ENCODE measurements at regions not wholly inside any gene's neighbourhood (a gene's known extent, or its start where the extent isn't known, plus 50 kb on each side); places are given as distances from the start of the nearest gene placed in this dataset.

- Histone ChIP-seq H3K4me3 (ENCODE audit: low read depth, low read length) (no peak overlapping the region), H3K27me3 (ENCODE audit: control insufficient read depth, insufficient read depth, low read length) (no peaks in the 10 kb centered on the region), H3K36me3 (ENCODE audit: control insufficient read depth, insufficient read depth, low read length) (no peaks in the 10 kb centered on the region)
- TF ChIP-seq CTCF (IDR thresholded peaks at IDR 0.05; ENCODE audit: insufficient read depth, low read length, poor library complexity, severe bottlenecking) = no peak
- DNase-seq (ENCODE audit: low read depth) = no peak
Observed at GRCh38 chr13:34647379-34648150, 294.5 kb upstream of the NBEA start.

- H3K36me3 ChIP-seq (ENCODE audit: control insufficient read depth, insufficient read depth, low read length) = no peaks in the 10 kb centered on the region
- H3K4me3 ChIP-seq (ENCODE audit: low read depth, low read length) = no peak overlapping the region
- no peak for DNase-seq (ENCODE audit: low read depth)
- no peak for TF ChIP-seq CTCF (IDR thresholded peaks at IDR 0.05; ENCODE audit: insufficient read depth, low read length, poor library complexity, severe bottlenecking)
- H3K27me3 ChIP-seq (ENCODE audit: control insufficient read depth, insufficient read depth, low read length) = no peaks in the 10 kb centered on the region
Observed at GRCh38 chr13:34654203-34654602, 287.9 kb upstream of the NBEA start.

GRCh38 chr13:34654647-34655046, 287.4 kb upstream of the NBEA start:
- Histone ChIP-seq H3K27me3 (ENCODE audit: control insufficient read depth, insufficient read depth, low read length) (no peaks in the 10 kb centered on the region), H3K4me3 (ENCODE audit: low read depth, low read length) (no peak overlapping the region), H3K36me3 (ENCODE audit: control insufficient read depth, insufficient read depth, low read length) (no peaks in the 10 kb centered on the region)
- DNase-seq (ENCODE audit: low read depth) = no peak
- TF ChIP-seq CTCF (IDR thresholded peaks at IDR 0.05; ENCODE audit: insufficient read depth, low read length, poor library complexity, severe bottlenecking) = no peak

- no peak for TF ChIP-seq CTCF (IDR thresholded peaks at IDR 0.05; ENCODE audit: insufficient read depth, low read length, poor library complexity, severe bottlenecking)
- no peak for DNase-seq (ENCODE audit: low read depth)
- Histone ChIP-seq H3K36me3 (ENCODE audit: control insufficient read depth, insufficient read depth, low read length) (no peaks in the 10 kb centered on the region), H3K4me3 (ENCODE audit: low read depth, low read length) (no peak overlapping the region), H3K27me3 (ENCODE audit: control insufficient read depth, insufficient read depth, low read length) (no peaks in the 10 kb centered on the region)
Observed at GRCh38 chr13:34655554-34655953, 286.5 kb upstream of the NBEA start.

GRCh38 chr13:34657716-34658115, 284.4 kb upstream of the NBEA start:
- DNase-seq (ENCODE audit: low read depth) = peak; percentile 77
- H3K27me3 ChIP-seq (ENCODE audit: control insufficient read depth, insufficient read depth, low read length) = no peaks in the 10 kb centered on the region
- H3K4me3 ChIP-seq (ENCODE audit: low read depth, low read length) = no peak overlapping the region
- no peak for TF ChIP-seq CTCF (IDR thresholded peaks at IDR 0.05; ENCODE audit: insufficient read depth, low read length, poor library complexity, severe bottlenecking)
- no peaks in the 10 kb centered on the region for H3K36me3 ChIP-seq (ENCODE audit: control insufficient read depth, insufficient read depth, low read length)

All from kidney epithelial cell (primary cell).